ENCODE measurements at regions not wholly inside any gene's neighbourhood (a gene's known extent, or its start where the extent isn't known, plus 50 kb on each side); places are given as distances from the start of the nearest gene placed in this dataset.

DNA sequence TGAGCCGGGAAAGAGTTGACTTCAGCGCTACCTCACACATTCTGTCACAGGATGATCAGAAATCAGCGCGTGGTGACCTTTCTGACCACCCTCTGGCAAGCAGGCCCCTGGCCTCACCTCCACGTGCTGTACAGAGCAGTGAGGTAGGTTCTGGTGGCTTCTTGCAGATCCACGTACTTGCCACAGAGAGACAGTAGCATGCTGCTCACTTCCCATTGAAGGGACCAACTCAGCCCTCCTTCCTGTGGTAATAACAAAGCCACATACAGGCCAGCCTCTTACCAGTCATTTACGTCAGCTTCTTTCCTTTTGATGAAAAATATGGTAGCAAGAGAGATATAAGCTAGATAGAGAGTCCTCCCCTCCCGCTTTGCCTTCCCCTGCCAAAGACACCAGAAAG, 200.7 kb downstream of the CHRM3 start:
- no peaks in the 10 kb centered on the region for H3K36me3 ChIP-seq
- intact Hi-C loops (cut with DNase I; ENCODE audit: low total_unique reads): loop anchor here (5.0 kb wide), 1 partner anchor 1100 kb away; no protein-coding TSS in a partner anchor
- no peaks in the 10 kb centered on the region for H3K4me1 ChIP-seq

DNA sequence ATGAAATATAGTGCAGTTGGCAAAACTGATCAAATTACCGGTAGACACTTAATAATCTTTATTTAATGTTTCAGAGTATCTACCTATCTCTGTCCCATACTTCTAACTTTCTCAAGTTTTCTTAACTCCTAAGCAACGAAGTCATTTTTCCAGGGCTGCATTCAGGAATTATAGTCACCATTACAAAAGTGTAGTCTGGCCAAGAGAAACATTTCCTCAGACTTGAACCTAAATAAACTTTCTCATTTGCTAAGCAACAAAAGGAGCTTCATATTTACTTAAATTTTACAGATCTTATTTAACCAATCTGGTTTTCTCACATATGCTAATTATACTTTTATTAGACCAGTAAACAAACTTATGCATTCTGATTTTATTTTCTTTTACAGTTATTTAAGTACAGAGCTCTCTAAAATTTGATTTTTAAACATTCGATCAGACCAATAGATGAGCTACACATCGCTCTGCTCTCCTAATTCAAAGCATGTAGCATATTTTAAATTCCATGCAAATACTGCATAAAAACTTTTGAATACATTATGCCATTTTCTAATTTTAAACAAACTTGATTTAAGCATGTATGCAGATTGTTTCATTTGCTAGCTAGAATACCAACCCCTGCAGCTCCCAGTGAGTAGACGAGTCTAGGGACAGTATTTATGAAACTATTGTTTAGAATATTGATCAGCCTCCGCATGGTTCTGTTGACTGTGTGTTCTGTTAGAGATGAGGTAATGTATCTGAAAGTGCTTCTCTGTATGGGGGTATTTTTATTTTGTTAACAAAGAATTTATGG, 201.4 kb downstream of the CHRM3 start:
- Histone ChIP-seq H3K27ac (no peak overlapping the region), H3K9me3 (no peaks in the 10 kb centered on the region), H3K36me3 (no peaks in the 10 kb centered on the region), H3K4me1 (no peaks in the 10 kb centered on the region), H3K4me3 (no peak overlapping the region), H3K27me3 (no peaks in the 10 kb centered on the region)
- intact Hi-C loops (cut with DNase I; ENCODE audit: low total_unique reads): loop anchor here (5.0 kb wide), 1 partner anchor 1100 kb away; no protein-coding TSS in a partner anchor
- no peak for DNase-seq (ENCODE audit: low spot score in 2 of 2)
- TF ChIP-seq, protein P1, sequence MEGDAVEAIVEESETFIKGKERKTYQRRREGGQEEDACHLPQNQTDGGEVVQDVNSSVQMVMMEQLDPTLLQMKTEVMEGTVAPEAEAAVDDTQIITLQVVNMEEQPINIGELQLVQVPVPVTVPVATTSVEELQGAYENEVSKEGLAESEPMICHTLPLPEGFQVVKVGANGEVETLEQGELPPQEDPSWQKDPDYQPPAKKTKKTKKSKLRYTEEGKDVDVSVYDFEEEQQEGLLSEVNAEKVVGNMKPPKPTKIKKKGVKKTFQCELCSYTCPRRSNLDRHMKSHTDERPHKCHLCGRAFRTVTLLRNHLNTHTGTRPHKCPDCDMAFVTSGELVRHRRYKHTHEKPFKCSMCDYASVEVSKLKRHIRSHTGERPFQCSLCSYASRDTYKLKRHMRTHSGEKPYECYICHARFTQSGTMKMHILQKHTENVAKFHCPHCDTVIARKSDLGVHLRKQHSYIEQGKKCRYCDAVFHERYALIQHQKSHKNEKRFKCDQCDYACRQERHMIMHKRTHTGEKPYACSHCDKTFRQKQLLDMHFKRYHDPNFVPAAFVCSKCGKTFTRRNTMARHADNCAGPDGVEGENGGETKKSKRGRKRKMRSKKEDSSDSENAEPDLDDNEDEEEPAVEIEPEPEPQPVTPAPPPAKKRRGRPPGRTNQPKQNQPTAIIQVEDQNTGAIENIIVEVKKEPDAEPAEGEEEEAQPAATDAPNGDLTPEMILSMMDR (IDR thresholded peaks at IDR 0.05): no peak
- TF ChIP-seq POLR2A (IDR thresholded peaks at IDR 0.05): no peak

More for the DNA sequence above, 200.7 kb downstream of the CHRM3 start:
- no peaks in the 10 kb centered on the region for H3K27me3 ChIP-seq
- no peak for TF ChIP-seq POLR2A (IDR thresholded peaks at IDR 0.05)
- no peak for TF ChIP-seq POLR2AphosphoS5 (IDR thresholded peaks at IDR 0.05)
- TF ChIP-seq, protein P1 (IDR thresholded peaks at IDR 0.05): no peak
- no peaks in the 10 kb centered on the region for H3K9me3 ChIP-seq
- H3K4me3 ChIP-seq: no peak overlapping the region
- no peak overlapping the region for H3K27ac ChIP-seq
- DNase-seq (ENCODE audit: low spot score in 2 of 2): no peak

DNA sequence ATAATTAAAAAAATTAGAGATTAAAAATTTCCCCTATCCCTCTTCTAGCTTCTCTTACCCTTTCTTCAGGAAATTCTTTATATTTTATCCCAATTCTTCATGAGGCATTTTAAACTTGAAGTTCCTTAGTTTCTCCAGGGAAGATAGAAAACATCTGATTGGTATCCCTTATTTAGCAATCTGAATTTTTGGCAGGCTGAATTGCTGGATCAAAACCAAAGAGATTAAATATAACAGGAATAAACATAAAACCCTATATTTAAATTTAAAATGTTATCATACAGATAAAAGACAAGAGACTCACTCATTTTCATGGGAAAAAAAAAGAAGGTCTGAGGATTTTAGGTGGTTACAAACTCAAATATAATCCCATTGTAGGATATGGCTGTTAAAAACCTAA, 204.2 kb downstream of the CHRM3 start:
- no peaks in the 10 kb centered on the region for H3K4me1 ChIP-seq

DNA sequence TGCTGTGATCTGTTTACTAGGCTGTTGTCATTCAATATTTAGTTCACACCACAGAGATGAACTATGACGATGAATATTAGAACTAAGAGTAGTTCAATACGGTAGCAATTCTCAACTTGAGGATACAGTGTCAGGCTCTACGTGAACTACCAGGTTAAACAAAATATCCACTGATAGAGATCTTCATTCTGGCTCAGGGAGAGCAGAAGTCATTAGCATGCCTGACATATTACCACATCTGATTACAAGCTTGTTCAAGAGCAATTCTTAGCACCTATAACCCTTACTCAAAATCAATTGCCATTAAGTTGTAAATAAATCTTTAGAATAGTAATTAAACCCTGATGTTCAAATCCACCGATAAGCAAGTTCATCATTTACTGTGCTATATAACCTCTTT, 207.2 kb downstream of the CHRM3 start:
- Histone ChIP-seq H3K27ac (no peak overlapping the region), H3K36me3 (no peaks in the 10 kb centered on the region), H3K9me3 (no peaks in the 10 kb centered on the region), H3K4me3 (no peak overlapping the region), H3K27me3 (no peaks in the 10 kb centered on the region), H3K4me1 (no peaks in the 10 kb centered on the region)
- intact Hi-C loops (cut with DNase I; ENCODE audit: low total_unique reads): no loop called here
- no peak for DNase-seq (ENCODE audit: low spot score in 2 of 2)
- TF ChIP-seq POLR2AphosphoS5 (IDR thresholded peaks at IDR 0.05) (no peak), POLR2A (IDR thresholded peaks at IDR 0.05) (no peak)
- TF ChIP-seq, protein P1 (IDR thresholded peaks at IDR 0.05): no peak

More for the DNA sequence above, 204.2 kb downstream of the CHRM3 start:
- no peak for TF ChIP-seq POLR2AphosphoS5 (IDR thresholded peaks at IDR 0.05)
- no peak for TF ChIP-seq POLR2A (IDR thresholded peaks at IDR 0.05)
- TF ChIP-seq, protein P1 (IDR thresholded peaks at IDR 0.05): no peak
- H3K9me3 ChIP-seq: no peaks in the 10 kb centered on the region
- H3K36me3 ChIP-seq: no peaks in the 10 kb centered on the region
- no peak for DNase-seq (ENCODE audit: low spot score in 2 of 2)
- no peaks in the 10 kb centered on the region for H3K27me3 ChIP-seq
- intact Hi-C loops (cut with DNase I; ENCODE audit: low total_unique reads): no loop called here
- H3K4me3 ChIP-seq: no peak overlapping the region
- H3K27ac ChIP-seq: no peak overlapping the region

DNA sequence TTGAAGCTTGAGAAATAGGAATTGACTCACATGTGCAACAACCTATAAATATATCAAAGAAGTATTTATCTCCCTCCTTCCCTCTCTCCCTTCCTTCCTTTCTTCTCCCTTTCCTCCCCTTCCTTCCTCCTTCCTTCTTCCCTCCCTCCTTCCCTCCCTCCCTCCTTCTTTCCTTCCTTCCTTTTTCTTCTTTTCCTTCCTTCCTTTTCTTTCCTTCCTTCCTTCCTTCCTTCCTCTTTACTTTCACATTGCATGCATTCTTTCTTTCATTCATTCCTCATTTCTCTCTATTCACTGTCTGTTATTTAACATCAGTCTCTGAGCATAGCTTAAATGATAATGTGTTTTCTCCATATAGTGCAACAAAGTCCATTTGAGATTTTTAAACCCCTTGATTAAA, 214.2 kb downstream of the CHRM3 start:
- intact Hi-C loops (cut with DNase I; ENCODE audit: low total_unique reads): loop anchor here (10.0 kb wide), 1 partner anchor 826 kb away; no protein-coding TSS in a partner anchor
- no peak overlapping the region for H3K27ac ChIP-seq
- no peaks in the 10 kb centered on the region for H3K27me3 ChIP-seq
- no peak overlapping the region for H3K4me3 ChIP-seq
- TF ChIP-seq, protein P1 (IDR thresholded peaks at IDR 0.05): no peak
- TF ChIP-seq POLR2A (IDR thresholded peaks at IDR 0.05): no peak
- no peak for TF ChIP-seq POLR2AphosphoS5 (IDR thresholded peaks at IDR 0.05)
- H3K36me3 ChIP-seq: no peaks in the 10 kb centered on the region
- no peaks in the 10 kb centered on the region for H3K9me3 ChIP-seq
- DNase-seq (ENCODE audit: low spot score in 2 of 2): no peak
- no peaks in the 10 kb centered on the region for H3K4me1 ChIP-seq

All from breast epithelium (tissue), 4 donors.